NB4 (cell line): ENCODE measurements at regions not wholly inside any gene's neighbourhood (a gene's known extent, or its start where the extent isn't known, plus 50 kb on each side); places are given as distances from the start of the nearest gene placed in this dataset.

Source experiments
- MYC ChIP-seq: IDR thresholded peaks from 2 replicates; pipeline ENCODE4 v1.6.1; 2011; ENCODE audit warnings: low read depth, low read length
- POLR2A ChIP-seq: IDR thresholded peaks from 2 replicates; pipeline ENCODE4 v1.6.1; 2011; ENCODE audit warnings: mild to moderate bottlenecking; ENCODE audit not compliant: insufficient read length; ENCODE audit errors: extremely low read depth
- TF ChIP-seq, protein P1 (sequence below): IDR thresholded peaks from one replicate; pipeline ENCODE4 v1.5.1; 2012; ENCODE audit warnings: low read depth, low read length
- TF ChIP-seq, protein P2 (sequence below): IDR thresholded peaks from 2 replicates; pipeline ENCODE4 v1.6.1; 2011; ENCODE audit warnings: low read depth, low read length

DNA sequence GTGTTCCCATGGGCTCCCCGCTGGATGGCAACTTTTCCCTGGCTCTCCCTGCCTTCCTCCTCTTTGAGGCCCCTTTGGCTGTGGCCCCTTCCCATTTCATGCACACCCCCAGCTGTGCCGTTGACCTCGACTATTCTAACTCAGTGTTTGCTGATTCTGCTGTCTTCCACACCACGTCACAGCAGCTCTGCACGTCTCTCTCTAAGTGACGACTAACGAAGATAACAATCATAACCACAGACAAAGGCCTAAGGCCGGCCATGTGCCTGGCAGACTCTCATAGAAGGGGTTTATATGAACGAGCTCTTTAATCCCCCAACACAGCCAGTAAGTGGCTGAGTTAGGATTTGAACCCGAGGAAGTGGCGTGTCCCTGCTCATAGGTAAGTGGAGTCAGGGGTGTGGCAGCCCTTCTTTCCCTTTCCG lies 151.5 kb upstream of the SHH start:
- TF ChIP-seq, protein P1, sequence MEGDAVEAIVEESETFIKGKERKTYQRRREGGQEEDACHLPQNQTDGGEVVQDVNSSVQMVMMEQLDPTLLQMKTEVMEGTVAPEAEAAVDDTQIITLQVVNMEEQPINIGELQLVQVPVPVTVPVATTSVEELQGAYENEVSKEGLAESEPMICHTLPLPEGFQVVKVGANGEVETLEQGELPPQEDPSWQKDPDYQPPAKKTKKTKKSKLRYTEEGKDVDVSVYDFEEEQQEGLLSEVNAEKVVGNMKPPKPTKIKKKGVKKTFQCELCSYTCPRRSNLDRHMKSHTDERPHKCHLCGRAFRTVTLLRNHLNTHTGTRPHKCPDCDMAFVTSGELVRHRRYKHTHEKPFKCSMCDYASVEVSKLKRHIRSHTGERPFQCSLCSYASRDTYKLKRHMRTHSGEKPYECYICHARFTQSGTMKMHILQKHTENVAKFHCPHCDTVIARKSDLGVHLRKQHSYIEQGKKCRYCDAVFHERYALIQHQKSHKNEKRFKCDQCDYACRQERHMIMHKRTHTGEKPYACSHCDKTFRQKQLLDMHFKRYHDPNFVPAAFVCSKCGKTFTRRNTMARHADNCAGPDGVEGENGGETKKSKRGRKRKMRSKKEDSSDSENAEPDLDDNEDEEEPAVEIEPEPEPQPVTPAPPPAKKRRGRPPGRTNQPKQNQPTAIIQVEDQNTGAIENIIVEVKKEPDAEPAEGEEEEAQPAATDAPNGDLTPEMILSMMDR = no peak
- TF ChIP-seq POLR2A (no peak), MYC (no peak)
- TF ChIP-seq, protein P2, sequence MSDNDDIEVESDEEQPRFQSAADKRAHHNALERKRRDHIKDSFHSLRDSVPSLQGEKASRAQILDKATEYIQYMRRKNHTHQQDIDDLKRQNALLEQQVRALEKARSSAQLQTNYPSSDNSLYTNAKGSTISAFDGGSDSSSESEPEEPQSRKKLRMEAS = peak; percentile 19; the same call in 1 of the 2 replicates
